Common myeloid progenitor, CD34-positive (primary cell): ENCODE measurements at regions not wholly inside any gene's neighbourhood (a gene's known extent, or its start where the extent isn't known, plus 50 kb on each side); places are given as distances from the start of the nearest gene placed in this dataset.

ENCODE experiments used
- CTCF ChIA-PET: fragments of 350-600 bp; sonication (Branson Sonifier 250); formaldehyde crosslinking; loops from one replicate; lab custom pipeline; 2021; ENCODE audit warnings: antibody characterized with exemption; lab: Charles Lee
- POLR2A ChIA-PET: fragments of 350-600 bp; sonication (Branson Sonifier 250); formaldehyde crosslinking; loops from one replicate; lab custom pipeline; 2021; ENCODE audit warnings: antibody characterized with exemption; lab: Charles Lee
- DNase-seq, 3 donors: peaks; one replicate each; pipeline versions ENCODE4 v3.0.0 to v3.0.0-alpha.2; 2013
- H3K27ac ChIP-seq, 2 experiments: 1 replicate in 1 of 2; 2 replicates in 1 of 2; pipeline ENCODE4 v1.7.0; 2013; ENCODE audit warnings: inconsistent platforms in 2 of 2, low read length in 2 of 2, mild to moderate bottlenecking in 2 of 2, low read depth in 1 of 2, moderate library complexity in 1 of 2; ENCODE audit not compliant: severe bottlenecking in 2 of 2, insufficient read depth in 1 of 2, poor library complexity in 1 of 2
- H3K27me3 ChIP-seq, 5 experiments: replicated peaks in 2 of 5; 1 replicate in 3 of 5; 2 replicates in 2 of 5; pipeline versions ENCODE4 v1.6.1 to v1.7.0; 2013; ENCODE audit warnings: low read length in 4 of 5, mild to moderate bottlenecking in 2 of 5, moderate library complexity in 2 of 5, inconsistent platforms in 1 of 5; ENCODE audit not compliant: insufficient read depth in 5 of 5, control insufficient read depth in 4 of 5
- H3K36me3 ChIP-seq, 4 experiments: 1 replicate in 2 of 4; 2 replicates in 2 of 4; pipeline versions ENCODE4 v1.6.1 to v1.7.0; 2013; ENCODE audit warnings: low read length in 3 of 4, control low read depth in 1 of 4, mild to moderate bottlenecking in 1 of 4; ENCODE audit not compliant: control insufficient read depth in 4 of 4, insufficient read depth in 4 of 4
- H3K4me1 ChIP-seq, 4 experiments: 1 replicate in 3 of 4; 2 replicates in 1 of 4; pipeline versions ENCODE4 v1.6.1 to v1.7.1; 2013; ENCODE audit warnings: low read length in 3 of 4, mild to moderate bottlenecking in 3 of 4, control low read depth in 1 of 4, inconsistent platforms in 1 of 4, moderate library complexity in 1 of 4; ENCODE audit not compliant: control insufficient read depth in 4 of 4, insufficient read depth in 4 of 4; ENCODE audit errors: control extremely low read depth in 1 of 4
- H3K4me3 ChIP-seq, 7 experiments: 1 replicate in 4 of 7; 2 replicates in 3 of 7; pipeline versions ENCODE4 v1.5.1 to v1.7.0; 2013; ENCODE audit warnings: mild to moderate bottlenecking in 7 of 7, low read length in 6 of 7, moderate library complexity in 6 of 7, inconsistent platforms in 2 of 7, low read depth in 2 of 7, control low read depth in 1 of 7; ENCODE audit not compliant: insufficient read depth in 4 of 7, control insufficient read depth in 1 of 7; ENCODE audit errors: extremely low read depth in 1 of 7
- H3K9me3 ChIP-seq, 5 experiments: 1 replicate in 4 of 5; 2 replicates in 1 of 5; pipeline versions ENCODE4 v1.6.1 to v1.7.1; 2013; ENCODE audit warnings: low read length in 4 of 5, mild to moderate bottlenecking in 2 of 5, inconsistent platforms in 1 of 5, low read depth in 1 of 5, moderate library complexity in 1 of 5; ENCODE audit not compliant: control insufficient read depth in 4 of 5, insufficient read depth in 2 of 5; ENCODE audit errors: control extremely low read depth in 1 of 5
- WGBS: methylation state at CpG from one replicate; pipeline ENCODE4 v1.1.5; 2013; ENCODE audit not compliant: insufficient coverage; 5-methylcytosine and 5-hydroxymethylcytosine counted together

DNA sequence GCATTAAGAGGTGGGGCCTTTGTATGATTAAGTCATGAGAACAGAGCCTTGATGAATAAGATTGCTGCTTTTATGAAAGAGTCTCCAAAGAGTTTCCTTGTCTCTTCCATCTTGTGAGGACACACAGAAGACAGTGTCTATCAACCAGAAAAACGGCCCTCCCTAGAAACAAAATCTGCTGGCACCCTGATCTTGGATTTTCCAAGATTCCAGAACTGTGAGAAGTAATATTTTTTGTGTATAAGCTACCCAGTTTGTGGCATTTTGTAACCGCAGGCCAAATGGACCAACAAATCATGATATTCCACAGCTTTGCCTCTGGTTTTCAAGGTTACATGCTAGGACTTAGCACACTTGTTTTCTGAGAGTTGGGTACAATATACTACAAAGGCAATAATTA, 687.8 kb downstream of the TDRD15 start:
- Histone ChIP-seq H3K4me1 (no peaks in the 10 kb centered on the region), H3K27ac (no peak overlapping the region), H3K4me3 (no peak overlapping the region), H3K36me3 (no peaks in the 10 kb centered on the region), H3K27me3 (peaks cover 0 to 2% (median 0%) of the 10 kb centered on the region in 5 experiments), H3K9me3 (no peaks in the 10 kb centered on the region)
- CTCF ChIA-PET: no interaction called here
- no peak for DNase-seq
- WGBS: no CpG with 5 or more reads among the region's 2 CpGs
- POLR2A ChIA-PET: no interaction called here

GRCh38 chr2:21812766-21813165, 689.0 kb downstream of the TDRD15 start:
- CTCF ChIA-PET: no interaction called here
- no peak overlapping the region for H3K4me3 ChIP-seq
- WGBS: 100% methylated on average over 1 of the region's 1 CpG
- H3K4me1 ChIP-seq: no peaks in the 10 kb centered on the region
- no peak overlapping the region for H3K27ac ChIP-seq
- no peaks in the 10 kb centered on the region for H3K36me3 ChIP-seq
- no peaks in the 10 kb centered on the region for H3K9me3 ChIP-seq
- no peak for DNase-seq
- POLR2A ChIA-PET: no interaction called here
- H3K27me3 ChIP-seq: peaks cover 0 to 2% (median 0%) of the 10 kb centered on the region in 5 experiments

GRCh38 chr2:21814588-21815149, 690.9 kb downstream of the TDRD15 start:
- Histone ChIP-seq H3K27ac (no peak overlapping the region), H3K36me3 (no peaks in the 10 kb centered on the region), H3K27me3 (no peaks in the 10 kb centered on the region), H3K4me1 (no peaks in the 10 kb centered on the region), H3K9me3 (no peaks in the 10 kb centered on the region), H3K4me3 (no peak overlapping the region)
- no peak for DNase-seq
- POLR2A ChIA-PET: interaction anchor here (0.7 kb wide), 1 partner anchor 16 kb away, joined by 3 read pairs; no protein-coding TSS in a partner anchor
- 100% methylated on average over 3 of the region's 4 CpGs for WGBS
- CTCF ChIA-PET: no interaction called here

DNA sequence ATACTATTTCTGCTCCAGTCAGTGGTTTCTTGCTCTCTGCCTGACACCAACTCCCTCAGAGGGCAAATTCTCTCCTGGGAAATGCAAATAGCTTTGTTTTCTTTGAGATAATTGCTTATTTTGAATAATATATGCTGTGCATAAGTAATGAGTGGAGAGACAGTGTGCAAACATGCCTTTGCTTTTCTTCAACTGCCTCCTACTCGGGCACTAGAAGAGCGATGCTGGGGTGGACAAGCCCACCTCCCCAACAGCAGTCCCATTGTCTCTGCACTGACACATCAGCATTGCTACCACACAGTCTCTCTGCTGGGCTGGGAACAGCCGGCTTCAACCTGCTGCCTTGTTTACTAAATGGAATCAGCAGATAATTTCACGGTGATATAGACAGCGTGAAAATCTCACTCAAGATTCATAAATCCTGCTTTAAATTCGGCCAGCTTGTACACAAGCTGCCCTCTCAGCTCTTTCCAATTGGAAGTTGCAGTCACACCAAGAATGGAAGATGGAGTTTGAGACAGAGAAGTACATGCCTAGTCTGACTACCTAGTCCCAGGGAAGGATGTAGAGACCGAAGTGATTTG, 694.5 kb downstream of the TDRD15 start:
- H3K36me3 ChIP-seq: no peaks in the 10 kb centered on the region
- ChIA-PET POLR2A (no interaction called here), CTCF (no interaction called here)
- H3K27ac ChIP-seq: no peak overlapping the region
- no peaks in the 10 kb centered on the region for H3K9me3 ChIP-seq
- DNase-seq: no peak
- WGBS: 73% methylated on average over 6 of the region's 7 CpGs
- H3K27me3 ChIP-seq: no peaks in the 10 kb centered on the region
- no peaks in the 10 kb centered on the region for H3K4me1 ChIP-seq
- H3K4me3 ChIP-seq: no peak overlapping the region

GRCh38 chr2:21819454-21819853, 695.7 kb downstream of the TDRD15 start:
- H3K27me3 ChIP-seq: no peaks in the 10 kb centered on the region
- H3K4me3 ChIP-seq: no peak overlapping the region
- ChIA-PET CTCF (no interaction called here), POLR2A (no interaction called here)
- 83% methylated on average over 1 of the region's 2 CpGs for WGBS
- no peaks in the 10 kb centered on the region for H3K4me1 ChIP-seq
- H3K27ac ChIP-seq: no peak overlapping the region
- no peaks in the 10 kb centered on the region for H3K36me3 ChIP-seq
- DNase-seq: no peak
- H3K9me3 ChIP-seq: no peaks in the 10 kb centered on the region

GRCh38 chr2:21820271-21820670, 696.5 kb downstream of the TDRD15 start:
- CTCF ChIA-PET: no interaction called here
- 73% methylated on average over 1 of the region's 1 CpG for WGBS
- no peaks in the 10 kb centered on the region for H3K4me1 ChIP-seq

DNA sequence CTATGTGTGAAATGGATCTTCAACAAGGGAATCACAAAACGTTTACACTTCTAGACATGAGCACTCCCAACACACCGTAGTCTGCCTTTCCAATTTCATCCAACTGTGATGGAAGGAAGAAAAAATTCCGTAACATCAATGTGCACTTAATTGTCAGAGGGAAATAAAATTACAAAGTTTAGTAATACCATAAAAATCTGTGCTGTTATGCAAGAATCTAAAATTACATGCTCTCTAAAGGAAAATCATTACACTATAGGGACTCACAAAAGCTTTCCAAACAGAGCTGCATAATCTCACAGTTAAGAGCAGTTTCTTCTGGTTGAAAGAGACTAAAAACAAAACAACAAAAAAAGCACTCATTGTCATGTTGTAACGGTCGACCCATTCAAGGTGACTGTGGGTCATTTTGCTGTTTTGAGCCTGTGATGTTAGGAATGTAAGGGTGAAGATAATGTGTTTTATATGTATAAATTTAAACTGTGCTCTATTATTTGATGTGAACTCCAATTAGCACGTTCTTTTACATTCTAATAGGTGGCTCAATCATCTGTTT, 698.0 kb downstream of the TDRD15 start:
- H3K4me3 ChIP-seq: no peak overlapping the region
- H3K27ac ChIP-seq: no peak overlapping the region
- WGBS: no CpG with 5 or more reads among the region's 6 CpGs
- no peaks in the 10 kb centered on the region for H3K9me3 ChIP-seq
- no peaks in the 10 kb centered on the region for H3K4me1 ChIP-seq
- DNase-seq: no peak
- CTCF ChIA-PET: no interaction called here
- H3K36me3 ChIP-seq: no peaks in the 10 kb centered on the region
- H3K27me3 ChIP-seq: no peaks in the 10 kb centered on the region
- POLR2A ChIA-PET: no interaction called here

More at GRCh38 chr2:21820271-21820670, 696.5 kb downstream of the TDRD15 start:
- Histone ChIP-seq H3K27ac (no peak overlapping the region), H3K36me3 (no peaks in the 10 kb centered on the region), H3K4me3 (no peak overlapping the region), H3K27me3 (no peaks in the 10 kb centered on the region), H3K9me3 (no peaks in the 10 kb centered on the region)
- no peak for DNase-seq
- POLR2A ChIA-PET: no interaction called here
